Transverse colon (tissue), 3 donors: ENCODE measurements at regions not wholly inside any gene's neighbourhood (a gene's known extent, or its start where the extent isn't known, plus 50 kb on each side); places are given as distances from the start of the nearest gene placed in this dataset.

Source experiments
- CTCF ChIP-seq, 5 experiments: fragments of 200-600 bp in 3 of 5; fragments of 450-650 bp in 2 of 5; sonication (generic) in 3 of 5; IDR thresholded peaks; 1 replicate in 2 of 5; 2 replicates in 3 of 5; pipeline ENCODE4 v1.5.1; 2016 to 2017; ENCODE audit warnings: antibody characterized with exemption in 5 of 5, inconsistent platforms in 3 of 5, mild to moderate bottlenecking in 2 of 5, moderate library complexity in 1 of 5
- EP300 ChIP-seq: sonication (generic); formaldehyde crosslinking; IDR thresholded peaks from one replicate; pipeline ENCODE4 v1.6.1; 2017; ENCODE audit warnings: antibody characterized with exemption, low read depth
- POLR2A ChIP-seq: fragments of 450-650 bp; IDR thresholded peaks from one replicate; pipeline ENCODE4 v1.6.1; 2016; ENCODE audit warnings: antibody characterized with exemption, mild to moderate bottlenecking, moderate library complexity

GRCh38 chr10:44850356-44850934 is 60.7 kb upstream of the TMEM72 start:
- no peak for TF ChIP-seq CTCF (IDR thresholded peaks at IDR 0.05)
- no peak for TF ChIP-seq EP300
- no peak for TF ChIP-seq POLR2A
